GM21367 (cell line): ENCODE measurements at regions not wholly inside any gene's neighbourhood (a gene's known extent, or its start where the extent isn't known, plus 50 kb on each side); places are given as distances from the start of the nearest gene placed in this dataset.
"Not testable (repeated sequence)": the region's sequence is repeated elsewhere in the genome, so short reads cannot be mapped to it uniquely, and the experiment has no call there.

Source experiments
- ATAC-seq: cut with Tn5 transposase; IDR thresholded peaks from one replicate; pipeline ENCODE4 v1.9.1; 2021; ENCODE audit not compliant: unreplicated experiment

DNA sequence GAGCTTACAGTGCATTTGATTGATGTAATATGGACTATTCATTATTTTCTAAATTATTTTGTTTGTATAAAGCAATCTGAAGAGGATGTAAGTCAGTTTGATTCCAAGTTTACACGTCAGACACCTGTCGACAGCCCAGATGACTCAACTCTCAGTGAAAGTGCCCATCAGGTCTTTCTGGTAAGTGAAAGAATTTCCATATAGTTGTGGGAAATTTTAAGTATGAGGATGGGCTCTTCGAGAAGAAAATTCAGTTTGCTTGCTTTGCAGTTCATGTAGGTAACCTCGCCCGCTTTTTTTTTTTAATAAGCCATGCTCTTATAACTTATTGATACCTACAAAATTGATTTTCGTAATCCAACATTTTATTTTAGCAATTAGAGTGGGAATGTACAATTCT, 151.6 kb downstream of the CDRT15L2 start:
- not testable (repeated sequence) for ATAC-seq

- no peak for ATAC-seq
Measured at GRCh38 chr17:20733923-20734322, 154.4 kb downstream of the CDRT15L2 start.

DNA sequence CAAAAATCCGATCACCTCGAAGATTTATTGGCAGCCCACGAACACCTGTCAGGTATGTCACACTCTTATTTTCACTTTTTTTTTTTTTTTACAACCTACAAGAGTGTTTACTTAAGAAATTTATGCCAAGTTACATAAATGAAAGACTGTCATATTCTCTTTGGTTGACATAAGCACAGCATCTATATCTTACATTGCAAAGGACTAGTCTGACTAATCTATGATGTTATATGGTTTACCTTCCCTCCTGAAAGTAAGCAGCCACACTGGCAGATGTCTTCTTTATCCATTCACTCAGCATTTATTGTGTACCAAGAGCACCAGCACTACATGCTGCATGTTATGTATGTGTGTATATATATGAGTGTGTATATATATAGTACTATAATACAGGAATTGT, 156.3 kb downstream of the CDRT15L2 start:
- no peak for ATAC-seq

GRCh38 chr17:20737636-20738035, 158.1 kb downstream of the CDRT15L2 start:
- not testable (repeated sequence) for ATAC-seq

DNA sequence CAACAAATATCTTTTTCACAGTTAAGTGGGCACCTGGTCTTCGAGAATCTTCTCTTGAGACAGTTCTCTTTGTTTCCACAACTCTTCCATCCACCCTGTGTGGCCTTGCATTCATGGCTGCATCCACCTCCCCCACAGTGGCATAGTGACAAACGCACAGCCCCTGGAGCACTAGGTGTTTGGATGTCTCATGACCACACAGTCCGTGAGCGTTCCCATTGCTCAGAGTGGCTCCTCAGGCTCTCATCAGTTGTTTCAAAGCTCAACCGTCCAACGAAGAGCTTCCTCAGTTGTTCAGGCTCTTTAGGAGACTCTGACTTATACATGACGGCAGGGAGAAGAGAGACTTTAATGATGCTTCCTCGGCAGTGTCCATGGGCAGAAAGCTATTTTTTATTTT, 191.6 kb downstream of the CDRT15L2 start:
- no peak for ATAC-seq

DNA sequence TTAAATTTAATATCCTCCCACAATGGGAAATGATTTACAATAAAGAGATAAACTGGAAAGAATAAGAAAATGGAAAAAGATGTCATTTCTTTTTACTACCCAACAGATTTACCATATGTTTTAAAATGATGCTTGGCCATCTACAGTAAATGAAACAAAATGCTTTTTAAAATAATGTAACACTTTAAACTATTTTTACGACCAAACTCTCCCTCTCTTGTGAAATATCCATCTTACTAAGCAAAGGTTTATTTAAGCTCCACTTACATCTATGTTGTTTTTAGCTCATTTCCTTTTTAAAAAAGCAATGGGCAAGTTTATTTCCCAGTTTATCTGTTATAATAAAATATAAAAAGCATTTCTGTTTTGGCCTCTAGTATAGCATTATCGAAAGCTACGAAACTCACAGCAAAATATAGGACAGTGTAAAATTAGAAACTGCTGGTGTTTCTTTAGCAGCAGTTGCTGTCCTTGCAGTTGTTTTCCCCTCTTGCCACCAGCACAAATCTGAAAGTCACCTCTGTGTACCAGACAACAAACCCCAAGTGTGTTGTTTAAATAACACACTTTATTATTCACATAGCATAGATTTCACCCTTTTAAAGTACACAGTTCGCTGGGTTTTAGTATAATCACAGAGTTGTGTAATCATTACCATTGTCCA, 195.1 kb downstream of the CDRT15L2 start:
- no peak for ATAC-seq

DNA sequence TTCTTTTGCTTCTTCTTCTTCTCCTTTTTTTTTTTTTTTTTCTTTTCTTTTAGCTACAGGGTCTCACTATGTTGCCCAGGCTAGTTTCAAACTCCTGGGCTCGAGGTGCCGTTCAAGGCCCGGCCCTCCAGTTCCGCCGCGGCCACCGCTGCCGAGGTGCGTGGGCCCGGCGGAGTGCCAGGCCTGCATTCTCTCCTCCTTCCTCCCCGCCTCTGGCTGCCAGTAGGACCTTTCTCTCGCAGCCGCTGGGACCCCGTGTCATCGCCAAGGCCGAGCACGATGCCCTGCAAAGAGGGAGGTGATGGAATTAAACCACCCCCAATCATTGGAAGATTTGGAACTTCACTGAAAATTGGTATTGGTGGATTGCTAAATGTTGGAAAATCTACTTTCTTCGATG, 195.8 kb downstream of the CDRT15L2 start:
- no peak for ATAC-seq

GRCh38 chr17:20779521-20779920, 200.0 kb downstream of the CDRT15L2 start:
- ATAC-seq: no peak

DNA sequence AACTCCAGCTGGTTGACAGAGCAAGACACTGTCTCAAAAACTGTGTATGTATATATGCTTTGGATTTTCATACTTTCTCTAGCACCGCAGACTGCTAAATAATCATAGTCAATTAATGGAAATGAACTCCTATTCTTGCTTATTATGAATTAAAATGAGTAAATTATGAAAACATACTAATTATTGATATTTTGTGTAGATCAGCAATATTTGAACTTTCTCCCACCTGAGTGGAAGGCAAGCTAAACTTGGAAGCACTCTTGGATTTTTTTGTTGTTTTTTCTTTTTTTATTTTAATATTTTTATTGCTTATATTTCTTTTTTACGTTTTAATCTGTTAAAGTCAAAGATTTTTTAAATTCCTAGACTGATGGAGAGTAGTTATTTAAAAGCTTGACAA, 201.7 kb downstream of the CDRT15L2 start:
- ATAC-seq: no peak

DNA sequence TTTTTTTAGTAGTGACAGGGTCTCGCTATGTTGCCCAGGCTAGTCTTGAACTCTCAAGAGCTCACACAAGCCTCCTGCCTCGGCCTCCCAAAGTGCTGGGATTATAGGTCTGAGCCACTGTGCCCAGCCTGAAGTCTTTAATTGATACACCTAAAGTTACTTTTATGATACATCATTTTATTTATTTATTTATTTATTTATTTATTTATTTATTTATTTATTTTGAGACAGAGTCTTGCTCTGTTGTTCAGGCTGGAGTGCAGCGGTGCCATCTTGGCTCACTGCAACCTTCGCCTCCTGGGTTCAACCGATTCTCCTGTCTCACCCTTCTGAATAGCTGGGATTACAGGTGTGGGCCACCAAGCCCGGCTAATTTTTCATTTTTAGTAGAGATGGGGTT, 202.3 kb downstream of the CDRT15L2 start:
- ATAC-seq: not testable (repeated sequence)

DNA sequence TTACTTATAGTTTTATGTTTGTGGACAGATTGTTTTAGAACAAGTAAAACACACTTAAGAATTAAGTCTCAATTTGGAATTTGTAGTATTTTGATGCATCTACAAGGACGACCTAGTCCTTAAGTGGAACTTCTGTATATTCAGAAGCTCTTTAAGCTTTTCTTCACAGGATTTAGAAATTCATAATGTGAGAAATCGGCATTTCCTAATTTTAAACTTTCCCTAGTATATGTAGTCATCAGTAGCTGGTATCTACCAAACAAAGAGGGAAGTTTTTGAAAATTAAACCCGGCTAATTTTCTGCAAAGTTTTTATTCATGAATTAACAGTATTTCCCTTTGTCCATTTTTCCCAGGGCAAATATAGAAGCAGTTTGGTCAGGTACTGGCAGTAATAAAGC, 203.6 kb downstream of the CDRT15L2 start:
- no peak for ATAC-seq

DNA sequence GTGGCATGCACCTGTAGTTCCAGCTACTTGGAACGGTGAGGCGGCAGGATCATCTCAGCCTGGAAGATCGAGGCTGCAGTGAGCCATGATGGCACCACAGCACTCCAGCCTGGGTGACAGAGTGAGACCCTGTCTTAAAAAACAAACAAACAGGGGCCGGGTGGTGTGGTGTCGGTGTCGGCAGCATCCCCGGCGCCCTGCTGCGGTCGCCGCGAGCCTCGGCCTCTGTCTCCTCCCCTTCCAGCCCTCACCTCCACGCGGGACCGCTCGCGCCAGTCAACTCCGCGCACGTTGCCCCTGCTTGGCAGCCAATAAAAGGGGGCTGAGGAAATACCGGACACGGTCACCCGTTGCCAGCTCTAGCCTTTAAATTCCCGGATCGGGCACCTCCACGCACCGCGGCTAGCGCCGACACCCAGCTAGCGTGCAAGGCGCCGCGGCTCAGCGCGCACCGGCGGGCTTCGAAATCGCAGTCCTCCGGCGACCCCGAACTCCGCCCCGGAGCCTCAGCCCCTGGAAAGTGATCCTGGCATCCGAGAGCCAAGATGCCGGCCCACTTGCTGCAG, 204.7 kb downstream of the CDRT15L2 start:
- ATAC-seq: no peak

GRCh38 chr17:20787281-20787680, 207.8 kb downstream of the CDRT15L2 start:
- ATAC-seq: no peak

DNA sequence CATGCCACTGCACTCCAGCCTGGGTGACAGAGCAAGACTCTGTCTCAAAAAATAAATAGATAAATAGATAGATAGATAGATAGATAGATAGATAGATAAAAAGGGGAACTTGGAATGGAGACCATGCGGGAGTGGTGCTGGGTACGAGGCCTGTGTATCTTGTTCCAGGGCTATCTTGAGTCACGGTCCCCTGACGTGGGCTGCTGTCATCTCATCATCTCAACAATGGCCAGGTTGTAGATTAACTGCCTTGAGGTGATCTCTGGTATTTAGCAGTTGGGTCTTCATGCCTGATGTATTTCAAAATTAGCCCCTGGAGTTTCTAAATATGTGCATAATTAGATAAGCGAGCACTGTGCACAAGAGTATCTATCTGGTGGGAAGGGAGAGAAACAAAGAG, 212.1 kb downstream of the CDRT15L2 start:
- no peak for ATAC-seq

GRCh38 chr17:20794532-20794931, 215.0 kb downstream of the CDRT15L2 start:
- ATAC-seq: not testable (repeated sequence)

DNA sequence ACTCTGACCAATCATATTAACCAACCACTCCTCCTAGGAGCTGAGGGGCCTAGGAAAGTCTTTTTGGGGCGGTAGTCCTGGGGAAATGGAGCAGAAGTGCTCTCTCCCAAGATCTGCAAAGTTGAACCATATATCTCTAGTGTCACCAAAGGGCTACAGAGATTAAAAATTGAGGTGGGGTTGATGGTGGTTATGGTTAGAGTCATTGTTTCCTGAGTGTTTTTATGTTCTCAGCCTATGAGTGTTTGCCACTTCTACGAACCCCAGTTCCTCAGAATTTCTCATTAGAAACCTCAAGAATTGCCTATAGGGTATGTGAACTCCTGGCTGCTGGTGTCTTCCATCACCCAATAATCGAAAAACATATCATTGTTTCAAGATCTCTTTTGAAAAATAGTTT, 217.8 kb downstream of the CDRT15L2 start:
- no peak for ATAC-seq

DNA sequence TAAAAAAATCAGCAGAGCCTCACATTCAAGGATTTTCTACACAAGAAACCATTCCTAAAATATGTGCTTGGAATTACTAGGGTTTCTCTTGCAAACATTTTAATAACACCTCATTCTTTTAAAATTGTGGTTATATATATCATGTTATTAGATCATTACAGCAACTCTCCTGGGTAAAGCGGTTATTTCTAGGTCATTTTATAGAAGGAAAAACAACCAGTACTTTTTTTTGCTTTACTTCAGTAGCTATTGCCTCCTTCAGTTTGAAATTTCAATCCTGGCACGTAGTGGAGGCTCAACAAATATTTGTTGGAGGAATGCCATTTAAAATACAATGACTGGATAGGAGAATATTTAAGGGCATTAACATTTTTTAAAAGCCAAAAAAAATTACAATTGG, 220.6 kb downstream of the CDRT15L2 start:
- no peak for ATAC-seq

DNA sequence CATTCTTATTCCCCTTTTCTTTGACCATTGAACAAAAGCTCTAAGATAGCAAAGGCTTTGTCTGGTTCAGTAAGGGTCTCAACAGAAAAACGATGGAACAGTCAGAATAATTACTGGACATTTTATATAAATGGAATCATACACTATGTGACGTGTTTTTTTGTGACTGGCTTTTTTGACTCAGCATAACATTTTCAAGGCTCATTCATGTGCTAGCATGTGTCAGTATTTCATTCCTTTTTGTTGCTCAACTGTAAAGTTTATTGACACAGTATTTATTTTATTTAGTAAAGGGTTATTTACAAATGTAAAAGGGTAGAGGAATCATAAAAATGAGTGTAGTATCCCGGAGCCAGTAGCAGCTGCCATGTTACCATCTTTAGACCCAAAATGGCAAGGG, 226.2 kb downstream of the CDRT15L2 start:
- no peak for ATAC-seq

- ATAC-seq: not testable (repeated sequence)
Measured at GRCh38 chr17:20807566-20807965, 228.0 kb downstream of the CDRT15L2 start.

DNA sequence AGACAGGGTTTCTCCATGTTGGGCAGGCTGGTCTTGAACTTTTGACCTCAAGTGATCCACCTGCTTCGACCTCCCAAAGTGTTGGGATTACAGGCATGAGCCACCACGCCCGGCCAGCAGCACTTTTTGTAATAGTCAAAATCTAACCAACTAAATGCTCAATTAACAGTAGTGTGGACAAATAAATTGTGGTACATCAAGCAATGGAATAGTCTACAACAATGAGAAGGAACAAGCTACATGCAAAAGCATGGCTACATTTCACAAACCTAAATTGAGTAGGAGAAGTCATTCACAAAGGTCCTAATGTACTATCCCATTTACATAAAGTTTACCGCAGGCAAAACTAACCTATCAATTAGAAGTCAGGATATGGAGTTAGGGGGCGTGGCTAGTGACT, 227.4 kb downstream of the USP22 start:
- ATAC-seq: not testable (repeated sequence)

DNA sequence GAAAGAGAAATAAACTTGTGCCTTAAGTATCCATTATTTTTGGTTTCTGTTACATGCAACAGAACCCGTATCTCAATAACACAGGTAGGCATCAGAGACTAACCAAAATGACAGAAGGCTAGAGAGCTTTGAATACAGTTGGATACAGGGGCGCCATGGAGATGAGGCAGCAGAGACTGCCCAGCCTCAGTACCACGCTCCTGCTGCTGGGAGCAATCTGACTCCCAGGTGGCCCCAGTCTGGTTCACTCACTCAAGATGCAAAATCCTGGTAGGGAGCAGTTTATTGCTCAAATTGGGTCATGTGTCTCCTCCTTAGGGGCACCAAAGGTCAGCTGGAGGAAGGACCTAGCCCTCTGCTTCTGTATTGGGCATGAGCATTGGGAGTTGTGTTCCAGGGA, 218.9 kb downstream of the USP22 start:
- no peak for ATAC-seq

DNA sequence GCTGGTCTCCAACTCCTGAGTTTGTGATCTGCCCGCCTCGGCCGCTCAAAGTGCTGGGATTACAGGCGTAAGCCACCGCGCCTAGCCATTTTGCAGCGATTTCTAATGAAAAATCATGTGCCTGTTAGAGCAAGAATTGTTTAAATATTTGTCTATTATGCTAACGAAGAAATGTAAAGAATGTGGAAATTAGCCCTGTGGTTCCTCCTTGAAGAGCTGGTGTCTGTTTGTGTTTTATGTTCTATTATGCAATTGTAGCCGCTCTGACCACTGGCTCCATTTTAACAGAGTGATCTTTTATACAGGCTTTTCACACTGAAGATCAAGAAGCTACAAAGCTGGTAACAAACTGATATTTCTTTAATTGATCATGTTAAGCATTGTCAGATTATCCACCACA, 217.3 kb downstream of the USP22 start:
- no peak for ATAC-seq

DNA sequence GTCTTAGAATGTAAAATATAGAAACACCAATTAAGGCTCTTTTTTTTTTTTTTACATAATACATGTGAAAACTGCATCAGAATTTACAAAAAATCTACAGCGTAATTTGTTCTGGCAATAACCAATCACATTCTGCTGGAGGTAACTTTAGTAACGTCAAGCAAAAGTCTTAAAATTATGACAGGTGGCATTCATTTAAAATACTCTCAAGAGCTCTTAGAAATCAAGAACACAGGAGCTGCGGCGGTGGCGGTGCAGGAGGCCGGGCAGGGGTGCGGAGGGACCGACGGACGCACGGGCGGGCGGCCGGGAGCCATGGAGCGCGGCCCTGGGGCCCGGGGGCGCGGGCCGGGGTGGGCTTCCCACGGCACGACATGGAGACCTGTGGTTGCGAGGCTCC, 202.4 kb downstream of the USP22 start:
- not testable (repeated sequence) for ATAC-seq
